Uterus (tissue), 2 donors: ENCODE measurements at regions not wholly inside any gene's neighbourhood (a gene's known extent, or its start where the extent isn't known, plus 50 kb on each side); places are given as distances from the start of the nearest gene placed in this dataset.
A peak's percentile ranks its signal among the peaks of the same experiment; 100 is the strongest.

ENCODE experiments used
- CTCF ChIP-seq, 4 experiments: fragments of 200-600 bp in 2 of 4; fragments of 450-650 bp in 2 of 4; sonication (generic) in 2 of 4; IDR thresholded peaks; one replicate each; pipeline ENCODE4 v1.5.1; 2016 to 2019; ENCODE audit warnings: antibody characterized with exemption in 4 of 4, mild to moderate bottlenecking in 2 of 4, moderate library complexity in 1 of 4
- POLR2A ChIP-seq, 2 donors: fragments of 450-650 bp; IDR thresholded peaks; one replicate each; pipeline ENCODE4 v1.6.1; 2016; ENCODE audit warnings: antibody characterized with exemption in 2 of 2, mild to moderate bottlenecking in 1 of 2, moderate library complexity in 1 of 2

- TF ChIP-seq POLR2A (IDR thresholded peaks at IDR 0.05) (no peak), CTCF (IDR thresholded peaks at IDR 0.05) (peak; percentile 36 to 47 (median 40))
Observed at GRCh38 chrX:109886122-109886761, 116.7 kb upstream of the TMEM164 start.
